ENCODE measurements at regions not wholly inside any gene's neighbourhood (a gene's known extent, or its start where the extent isn't known, plus 50 kb on each side); places are given as distances from the start of the nearest gene placed in this dataset.

- peaks cover 4% of the 10 kb centered on the region for H3K4me1 Mint-ChIP-seq
- no peaks in the 10 kb centered on the region for H3K9me3 Mint-ChIP-seq
- no peak overlapping the region for H3K27ac Mint-ChIP-seq
- no peaks in the 10 kb centered on the region for H3K36me3 Mint-ChIP-seq
- H3K4me3 Mint-ChIP-seq, result no peak overlapping the region
- H3K27me3 Mint-ChIP-seq (ENCODE audit: low read depth), result peaks cover 3% of the 10 kb centered on the region
- no peak for DNase-seq (ENCODE audit: low spot score in 2 of 2, unreplicated experiment in 2 of 2)
- no peak for TF ChIP-seq CTCF (IDR thresholded peaks at IDR 0.05; ENCODE audit: unreplicated experiment)
Measured at GRCh38 chr2:48901015-48901343, 145.5 kb upstream of the LHCGR start.

- TF ChIP-seq CTCF (IDR thresholded peaks at IDR 0.05; ENCODE audit: unreplicated experiment), result no peak
- H3K27ac Mint-ChIP-seq, result no peak overlapping the region
Measured at GRCh38 chr2:48900321-48901014, 144.9 kb upstream of the LHCGR start.

GRCh38 chr2:48896870-48897269 is 141.3 kb upstream of the LHCGR start:
- no peak for TF ChIP-seq CTCF (IDR thresholded peaks at IDR 0.05; ENCODE audit: unreplicated experiment)
- no peaks in the 10 kb centered on the region for H3K9me3 Mint-ChIP-seq
- no peaks in the 10 kb centered on the region for H3K36me3 Mint-ChIP-seq
- no peak overlapping the region for H3K27ac Mint-ChIP-seq
- H3K4me3 Mint-ChIP-seq, result no peak overlapping the region
- peaks cover 17% of the 10 kb centered on the region for H3K27me3 Mint-ChIP-seq (ENCODE audit: low read depth)
- H3K4me1 Mint-ChIP-seq, result no peaks in the 10 kb centered on the region
- DNase-seq (ENCODE audit: low spot score in 2 of 2, unreplicated experiment in 2 of 2), result no peak

More at GRCh38 chr2:48900321-48901014, 144.9 kb upstream of the LHCGR start:
- H3K9me3 Mint-ChIP-seq, result no peaks in the 10 kb centered on the region
- peaks cover 2% of the 10 kb centered on the region for H3K4me1 Mint-ChIP-seq
- DNase-seq (ENCODE audit: low spot score in 2 of 2, unreplicated experiment in 2 of 2), result no peak
- no peak overlapping the region for H3K4me3 Mint-ChIP-seq
- H3K36me3 Mint-ChIP-seq, result no peaks in the 10 kb centered on the region
- H3K27me3 Mint-ChIP-seq (ENCODE audit: low read depth), result peaks cover 5% of the 10 kb centered on the region

- TF ChIP-seq CTCF (IDR thresholded peaks at IDR 0.05; ENCODE audit: unreplicated experiment), result no peak
- H3K4me1 Mint-ChIP-seq, result no peaks in the 10 kb centered on the region
- no peaks in the 10 kb centered on the region for H3K36me3 Mint-ChIP-seq
- DNase-seq (ENCODE audit: low spot score in 2 of 2, unreplicated experiment in 2 of 2), result no peak
- peaks cover 2% of the 10 kb centered on the region for H3K9me3 Mint-ChIP-seq
- H3K27me3 Mint-ChIP-seq (ENCODE audit: low read depth), result peaks cover 16% of the 10 kb centered on the region
- H3K27ac Mint-ChIP-seq, result no peak overlapping the region
- no peak overlapping the region for H3K4me3 Mint-ChIP-seq
Measured at GRCh38 chr2:48890454-48891131, 135.1 kb upstream of the LHCGR start.

GRCh38 chr2:48888066-48888465 is 132.5 kb upstream of the LHCGR start:
- H3K9me3 Mint-ChIP-seq, result peaks cover 6% of the 10 kb centered on the region
- no peak overlapping the region for H3K27ac Mint-ChIP-seq
- H3K4me3 Mint-ChIP-seq, result no peak overlapping the region
- TF ChIP-seq CTCF (IDR thresholded peaks at IDR 0.05; ENCODE audit: unreplicated experiment), result no peak
- no peak for DNase-seq (ENCODE audit: low spot score in 2 of 2, unreplicated experiment in 2 of 2)
- no peaks in the 10 kb centered on the region for H3K36me3 Mint-ChIP-seq
- peaks cover 8% of the 10 kb centered on the region for H3K27me3 Mint-ChIP-seq (ENCODE audit: low read depth)
- H3K4me1 Mint-ChIP-seq, result no peaks in the 10 kb centered on the region

Measured in mesothelial cell of epicardium (in vitro differentiated cells).